Ovary (tissue), 7 donors: ENCODE measurements at regions not wholly inside any gene's neighbourhood (a gene's known extent, or its start where the extent isn't known, plus 50 kb on each side); places are given as distances from the start of the nearest gene placed in this dataset.

Experiments
- DNase-seq, 5 donors: peaks; one replicate each; pipeline ENCODE4 v3.0.0-alpha.2; 2019 to 2020
- H3K27ac ChIP-seq, 2 donors: fragments of 200-600 bp; one replicate each; pipeline versions ENCODE4 v1.5.1 to v1.8.0; 2019 to 2022
- H3K27me3 ChIP-seq: fragments of 200-600 bp; one replicate; pipeline ENCODE4 v1.8.0; 2022
- H3K36me3 ChIP-seq: fragments of 200-600 bp; sonication (generic); one replicate; pipeline ENCODE4 v1.5.1; 2019
- H3K4me1 ChIP-seq: one replicate; pipeline ENCODE4 v1.8.1; 2013; ENCODE audit warnings: mild to moderate bottlenecking, moderate library complexity; ENCODE audit not compliant: insufficient read depth
- H3K4me3 ChIP-seq: fragments of 200-600 bp; sonication (generic); one replicate; pipeline ENCODE4 v1.5.1; 2017
- H3K9me3 ChIP-seq, 2 donors: fragments of 200-600 bp in 1 of 2; sonication (generic) in 1 of 2; one replicate each; pipeline versions ENCODE4 v1.5.1 to v1.8.1; 2013 to 2019; ENCODE audit warnings: mild to moderate bottlenecking in 1 of 2, moderate library complexity in 1 of 2
- CTCF ChIP-seq, 3 donors: fragments of 450-650 bp in 2 of 3; fragments of 200-600 bp in 1 of 3; IDR thresholded peaks; one replicate each; pipeline versions ENCODE4 v1.5.1 to v1.8.0; 2016 to 2022; ENCODE audit warnings: antibody characterized with exemption in 3 of 3, mild to moderate bottlenecking in 1 of 3
- EP300 ChIP-seq: sonication (generic); formaldehyde crosslinking; IDR thresholded peaks from one replicate; pipeline ENCODE4 v1.6.1; 2017; ENCODE audit warnings: antibody characterized with exemption
- POLR2A ChIP-seq: fragments of 450-650 bp; IDR thresholded peaks from one replicate; pipeline ENCODE4 v1.6.1; 2017; ENCODE audit warnings: antibody characterized with exemption, mild to moderate bottlenecking, moderate library complexity
- WGBS, 3 donors: extraction: QIAGEN DNeasy Blood & Tissue Kit in 1 of 3; methylation state at CpG; one replicate each; pipeline versions ENCODE4 v1.1.5 to v1.1.7; 2013 to 2017; 5-methylcytosine and 5-hydroxymethylcytosine counted together
- intact Hi-C, 4 donors: fragments of 100-400 bp; cut with DNase I; formaldehyde crosslinking; loops; one replicate each; pipeline versions ENCODE4 v1.11.0 to v1.15.1; 2022 to 2023
- donor health status: DM: no; HTN: no; CAD: no; lungs with moderate emphysema.
- donor health status: DM: no; HTN: no; CAD: no.
- donor health status: Bipolar disorder and iron deficiency.
- donor health status: DM: no; HTN: no; CAD: no.
- donor health status: DM: yes; HTN: yes; CAD: no.

GRCh38 chr12:131220331-131220685, 266.6 kb downstream of the ADGRD1 start:
- no peak overlapping the region for H3K4me3 ChIP-seq
- H3K27me3 ChIP-seq: no peaks in the 10 kb centered on the region
- H3K9me3 ChIP-seq: no peaks in the 10 kb centered on the region
- peaks cover 2% of the 10 kb centered on the region for H3K4me1 ChIP-seq
- H3K36me3 ChIP-seq: no peaks in the 10 kb centered on the region
- no peak for DNase-seq
- intact Hi-C loops: no loop called here
- no peak for TF ChIP-seq POLR2A
- no peak overlapping the region for H3K27ac ChIP-seq
- WGBS, 3 donors: 84 to 89% (median 88%) methylated on average over 6 of the region's 6 CpGs

- 78 to 86% (median 81%) methylated on average over 17 of the region's 17 CpGs for WGBS, 3 donors
- TF ChIP-seq EP300 (no peak), CTCF (IDR thresholded peaks at IDR 0.05) (no peak), POLR2A (no peak)
- DNase-seq: no peak
These were observed 267.6 kb downstream of the ADGRD1 start for GRCh38 chr12:131221061-131221956.

GRCh38 chr12:131221957-131222328, 268.2 kb downstream of the ADGRD1 start:
- Histone ChIP-seq H3K27me3 (no peaks in the 10 kb centered on the region), H3K4me3 (no peak overlapping the region), H3K4me1 (peaks cover 2% of the 10 kb centered on the region), H3K27ac (no peak overlapping the region), H3K36me3 (no peaks in the 10 kb centered on the region), H3K9me3 (no peaks in the 10 kb centered on the region)
- 34 to 68% (median 56%) methylated on average over 5 of the region's 5 CpGs for WGBS, 3 donors
- TF ChIP-seq EP300: no peak
- no peak for TF ChIP-seq POLR2A
- TF ChIP-seq CTCF (IDR thresholded peaks at IDR 0.05): no peak
- DNase-seq: no peak
- intact Hi-C loops: no loop called here

More at GRCh38 chr12:131221061-131221956, 267.6 kb downstream of the ADGRD1 start:
- Histone ChIP-seq H3K27me3 (no peaks in the 10 kb centered on the region), H3K9me3 (no peaks in the 10 kb centered on the region), H3K4me1 (peaks cover 2% of the 10 kb centered on the region), H3K27ac (no peak overlapping the region), H3K36me3 (no peaks in the 10 kb centered on the region), H3K4me3 (no peak overlapping the region)
- intact Hi-C loops: no loop called here

GRCh38 chr12:131222329-131223139, 268.8 kb downstream of the ADGRD1 start:
- H3K27ac ChIP-seq: no peak overlapping the region
- no peaks in the 10 kb centered on the region for H3K9me3 ChIP-seq
- no peak overlapping the region for H3K4me3 ChIP-seq
- H3K36me3 ChIP-seq: no peaks in the 10 kb centered on the region
- 46 to 63% (median 46%) methylated on average over 22 of the region's 22 CpGs for WGBS, 3 donors
- intact Hi-C loops: no loop called here
- DNase-seq: no peak
- peaks cover 2% of the 10 kb centered on the region for H3K4me1 ChIP-seq
- no peak for TF ChIP-seq CTCF (IDR thresholded peaks at IDR 0.05)
- TF ChIP-seq EP300: no peak
- TF ChIP-seq POLR2A: no peak
- H3K27me3 ChIP-seq: no peaks in the 10 kb centered on the region
